ENCODE measurements at regions not wholly inside any gene's neighbourhood (a gene's known extent, or its start where the extent isn't known, plus 50 kb on each side); places are given as distances from the start of the nearest gene placed in this dataset.

DNA sequence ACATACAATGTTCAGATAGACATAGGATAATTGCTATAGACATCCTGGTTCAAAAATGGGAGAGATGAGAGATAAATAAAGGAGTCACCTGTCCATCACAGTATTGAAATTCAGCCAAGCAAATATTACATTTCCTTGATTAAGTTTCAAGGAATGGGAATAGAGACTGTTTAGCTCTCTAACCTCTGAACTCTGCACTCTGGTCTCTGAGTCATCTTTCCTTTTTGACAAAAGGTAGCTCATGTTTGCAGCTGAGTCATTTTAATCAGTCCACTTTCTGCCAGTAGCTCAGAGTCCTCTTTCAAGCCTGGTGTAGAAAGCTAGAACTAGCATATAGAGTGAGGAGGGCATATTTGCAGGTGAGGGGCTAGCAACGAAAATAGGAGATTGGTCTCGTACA, 51.4 kb upstream of the GJA8 start:
- no peak overlapping the region for H3K27ac ChIP-seq
- TF ChIP-seq, protein P1, sequence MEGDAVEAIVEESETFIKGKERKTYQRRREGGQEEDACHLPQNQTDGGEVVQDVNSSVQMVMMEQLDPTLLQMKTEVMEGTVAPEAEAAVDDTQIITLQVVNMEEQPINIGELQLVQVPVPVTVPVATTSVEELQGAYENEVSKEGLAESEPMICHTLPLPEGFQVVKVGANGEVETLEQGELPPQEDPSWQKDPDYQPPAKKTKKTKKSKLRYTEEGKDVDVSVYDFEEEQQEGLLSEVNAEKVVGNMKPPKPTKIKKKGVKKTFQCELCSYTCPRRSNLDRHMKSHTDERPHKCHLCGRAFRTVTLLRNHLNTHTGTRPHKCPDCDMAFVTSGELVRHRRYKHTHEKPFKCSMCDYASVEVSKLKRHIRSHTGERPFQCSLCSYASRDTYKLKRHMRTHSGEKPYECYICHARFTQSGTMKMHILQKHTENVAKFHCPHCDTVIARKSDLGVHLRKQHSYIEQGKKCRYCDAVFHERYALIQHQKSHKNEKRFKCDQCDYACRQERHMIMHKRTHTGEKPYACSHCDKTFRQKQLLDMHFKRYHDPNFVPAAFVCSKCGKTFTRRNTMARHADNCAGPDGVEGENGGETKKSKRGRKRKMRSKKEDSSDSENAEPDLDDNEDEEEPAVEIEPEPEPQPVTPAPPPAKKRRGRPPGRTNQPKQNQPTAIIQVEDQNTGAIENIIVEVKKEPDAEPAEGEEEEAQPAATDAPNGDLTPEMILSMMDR (conservative IDR thresholded peaks at IDR 0.05), result no peak
- no peak for TF ChIP-seq ZFX (IDR thresholded peaks at IDR 0.05)

DNA sequence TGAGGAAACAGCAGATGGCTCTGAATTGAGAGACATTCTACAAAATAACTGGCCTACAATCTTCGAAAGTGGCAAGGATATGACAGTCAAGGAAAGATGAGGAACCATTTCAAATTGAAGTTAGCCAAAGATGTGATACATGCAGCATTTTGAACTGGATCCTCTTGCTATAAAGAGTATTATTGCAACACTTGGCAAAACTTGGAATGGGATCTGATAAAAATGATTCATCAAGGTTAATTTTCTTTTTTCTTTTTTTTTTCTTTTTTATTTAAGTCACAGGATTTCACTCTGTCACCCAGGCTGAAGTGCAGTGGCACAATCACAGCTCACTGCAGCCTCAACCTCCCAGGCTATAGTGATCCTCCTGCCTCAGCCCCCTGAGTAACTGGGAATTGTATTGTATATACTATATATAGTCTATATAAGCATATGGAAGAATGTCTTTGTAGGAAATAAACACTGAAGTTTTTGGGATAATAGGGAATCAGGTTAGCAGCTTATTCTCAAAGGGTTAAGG, 49.8 kb upstream of the GJA8 start:
- TF ChIP-seq ZFX (IDR thresholded peaks at IDR 0.05), result no peak
- TF ChIP-seq, protein P1 (conservative IDR thresholded peaks at IDR 0.05), result no peak
- no peak overlapping the region for H3K27ac ChIP-seq
